Astrocyte of the hippocampus (primary cell): ENCODE measurements at regions not wholly inside any gene's neighbourhood (a gene's known extent, or its start where the extent isn't known, plus 50 kb on each side); places are given as distances from the start of the nearest gene placed in this dataset.

Experiments
- DNase-seq: peaks from one replicate; pipeline ENCODE4 v3.0.0; 2011; ENCODE audit warnings: low read depth, low spot score

- DNase-seq: no peak
Measured at GRCh38 chr1:239593527-239593926, 207.2 kb downstream of the CHRM3 start.

- DNase-seq: no peak
Measured at GRCh38 chr1:239600588-239600987, 214.2 kb downstream of the CHRM3 start.

DNA sequence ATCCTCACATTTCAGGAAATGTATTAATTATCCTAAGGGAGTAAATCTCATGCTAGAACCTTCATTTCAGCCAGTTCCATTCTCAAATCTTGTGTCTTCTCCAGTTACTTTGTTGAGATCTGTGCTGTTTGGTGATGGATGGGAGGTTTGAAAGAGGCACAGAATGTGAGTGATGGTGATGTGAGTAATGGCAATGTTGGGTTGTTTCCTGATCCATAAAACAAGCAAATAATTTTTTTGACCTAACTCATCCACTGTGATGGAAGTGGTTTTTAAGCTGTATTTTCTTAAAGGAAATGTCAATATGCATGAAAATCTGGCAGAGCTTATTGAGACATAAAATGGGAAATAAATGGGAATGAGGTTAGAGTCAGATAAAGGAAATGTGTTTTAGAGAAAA, 214.7 kb downstream of the CHRM3 start:
- no peak for DNase-seq

- no peak for DNase-seq
Measured at GRCh38 chr1:239603530-239603929, 217.2 kb downstream of the CHRM3 start.

DNA sequence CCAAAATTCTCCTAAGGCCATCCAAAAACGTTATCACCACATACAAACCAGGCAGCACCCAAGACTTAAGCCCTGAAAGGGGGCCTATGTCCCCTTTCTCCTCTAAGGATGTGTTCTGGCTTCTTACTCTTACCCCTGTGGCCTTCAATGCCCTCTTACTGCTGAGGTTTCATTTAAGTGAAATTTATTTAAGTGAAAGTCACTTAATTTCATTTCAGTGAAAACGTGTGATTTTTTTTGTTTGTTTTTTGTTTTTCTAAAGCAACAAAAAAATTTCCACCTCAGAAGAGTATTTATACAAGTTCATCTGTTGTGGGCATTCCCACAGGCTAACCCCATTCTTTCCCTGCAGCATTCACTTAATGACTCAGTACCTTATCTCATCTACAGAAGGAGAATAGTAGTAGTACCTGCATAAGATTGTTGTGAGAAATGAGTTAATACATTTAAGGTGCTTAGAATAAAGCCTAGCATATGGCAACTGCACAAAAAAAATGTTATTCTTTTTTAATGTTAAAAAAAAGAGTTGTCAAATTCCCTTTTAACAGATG, 220.6 kb downstream of the CHRM3 start:
- DNase-seq: peak; percentile 11

DNA sequence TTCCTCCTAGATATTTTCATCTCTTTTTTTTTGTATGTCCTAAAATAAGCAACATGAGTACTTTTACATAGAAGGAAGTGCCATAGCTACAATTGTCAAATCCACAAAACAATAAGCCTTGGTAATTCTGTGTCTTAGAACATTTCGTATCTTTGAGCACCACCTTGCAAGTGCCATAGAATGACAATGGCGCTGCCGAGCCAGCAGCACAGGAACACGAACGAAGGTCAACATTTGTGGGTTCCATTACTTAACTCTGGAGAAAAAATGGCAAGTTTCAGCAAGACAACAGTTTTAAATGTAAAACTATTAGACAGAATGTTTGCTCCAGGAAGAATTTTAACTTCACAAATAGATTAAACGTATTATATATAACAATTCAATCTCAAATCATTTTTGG, 222.1 kb downstream of the CHRM3 start:
- no peak for DNase-seq

GRCh38 chr1:239612379-239612778, 226.0 kb downstream of the CHRM3 start:
- no peak for DNase-seq

DNA sequence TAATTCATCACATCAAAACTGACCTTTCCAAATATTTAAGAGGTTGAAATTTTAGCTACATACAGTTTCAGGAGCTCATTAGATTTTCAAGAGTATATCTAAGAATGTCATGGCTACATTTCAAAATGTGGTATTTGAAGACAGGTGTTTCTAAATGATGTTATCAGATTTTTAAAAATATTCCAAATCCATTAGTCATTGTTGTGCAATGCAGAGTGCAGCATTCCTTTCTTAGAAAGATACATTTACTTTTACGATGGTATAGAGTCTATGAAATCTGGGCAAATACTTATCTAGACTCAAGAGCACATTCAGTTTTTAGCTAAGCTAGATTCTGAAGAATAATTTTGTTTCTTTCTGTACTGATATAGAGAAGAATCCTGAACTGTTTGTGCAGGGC, 230.3 kb downstream of the CHRM3 start:
- no peak for DNase-seq

DNA sequence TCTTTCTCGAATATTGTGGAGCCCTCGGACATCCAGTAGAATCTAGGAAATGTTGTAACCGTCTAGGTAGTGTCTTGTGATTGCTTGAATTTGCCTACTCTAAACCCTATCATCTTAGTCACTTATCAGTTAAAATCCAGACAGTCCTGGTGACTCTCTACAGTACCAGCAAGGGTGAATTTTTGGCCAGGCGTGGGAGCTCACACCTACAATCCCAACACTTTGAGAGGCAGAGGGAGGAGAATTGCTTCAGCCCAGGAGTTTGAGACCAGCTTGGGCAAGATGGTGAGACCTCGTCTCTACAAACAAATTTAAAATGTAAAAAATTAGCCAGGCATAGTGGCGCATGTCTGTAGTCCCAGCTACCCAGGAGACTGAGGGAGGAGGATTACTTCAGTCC, 230.9 kb downstream of the CHRM3 start:
- no peak for DNase-seq

- no peak for DNase-seq
Measured at GRCh38 chr1:239617731-239618130, 231.4 kb downstream of the CHRM3 start.

DNA sequence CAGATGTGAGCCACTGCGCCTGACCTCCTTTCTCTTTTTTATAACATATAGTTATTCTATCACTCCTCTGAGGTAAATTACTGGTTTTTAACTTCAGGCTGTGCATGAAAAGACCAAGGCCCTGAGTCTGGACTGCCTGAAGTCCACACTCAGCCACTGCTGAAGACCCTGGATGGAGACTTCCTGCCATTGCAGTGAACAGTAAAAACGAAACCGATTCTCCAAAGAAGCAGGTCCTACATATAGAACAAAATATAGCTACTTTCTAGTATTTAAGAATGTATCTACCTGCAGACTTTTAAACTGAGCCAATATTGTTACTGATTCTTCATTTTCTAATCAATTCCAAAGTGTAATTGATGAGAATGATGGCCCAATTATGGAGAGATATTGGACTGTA, 232.8 kb downstream of the CHRM3 start:
- DNase-seq: no peak

DNA sequence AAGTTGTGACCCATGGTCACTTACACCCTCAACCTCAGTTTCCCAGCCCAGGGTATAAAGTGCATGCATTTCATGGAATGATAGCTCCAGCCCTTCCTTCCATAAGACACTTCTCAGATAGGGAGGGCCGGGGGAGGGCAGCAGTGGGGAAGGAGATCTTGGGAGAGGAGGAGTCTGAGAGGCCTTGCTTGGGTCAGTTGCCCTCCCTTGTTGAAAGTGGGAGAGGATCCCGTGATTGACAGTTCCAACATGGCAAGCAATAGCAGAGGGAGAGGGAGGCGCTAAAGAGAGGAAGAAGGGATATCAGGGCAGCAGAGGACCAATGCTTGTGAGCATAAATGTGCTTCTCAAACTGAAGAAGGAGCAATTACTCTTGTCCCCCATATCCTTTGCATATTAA, 244.4 kb downstream of the CHRM3 start:
- no peak for DNase-seq

DNA sequence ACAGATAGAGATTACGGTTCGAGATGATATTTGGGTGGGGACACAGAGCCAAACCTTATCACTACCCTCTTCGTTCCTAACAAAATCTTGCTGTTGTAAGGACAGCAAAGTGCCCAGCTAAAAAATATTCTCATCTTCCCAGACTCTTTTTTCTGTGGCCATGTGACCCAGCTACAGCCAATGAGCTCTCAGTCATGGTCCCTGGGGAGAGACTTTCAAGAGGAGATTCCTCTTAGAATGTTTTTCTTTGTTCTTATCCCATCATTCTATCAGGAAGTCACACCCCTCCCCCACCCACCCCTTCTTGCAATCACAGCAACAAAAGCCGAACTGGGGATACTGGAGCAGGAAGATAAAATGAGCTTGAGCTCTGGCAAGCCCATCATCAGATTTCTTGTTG, 247.1 kb downstream of the CHRM3 start:
- DNase-seq: no peak

DNA sequence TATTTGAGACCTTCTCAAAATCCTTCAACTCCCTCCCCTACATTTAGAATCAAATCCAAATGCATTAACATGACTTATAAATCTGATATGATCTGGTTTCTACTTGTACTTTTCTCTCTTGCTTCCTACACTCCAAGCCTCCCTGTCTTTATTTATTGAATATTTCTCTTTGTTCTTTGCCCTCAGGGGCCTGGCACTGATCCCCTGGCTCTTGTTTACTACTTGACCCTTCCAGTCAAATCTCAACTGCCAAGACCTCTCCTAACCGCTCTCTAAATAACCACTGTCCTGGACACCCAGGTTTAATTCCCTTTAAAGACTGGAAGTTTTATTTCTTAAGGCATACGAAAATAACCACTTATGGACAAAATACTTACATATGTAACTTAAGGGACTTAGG, 248.9 kb downstream of the CHRM3 start:
- no peak for DNase-seq

- no peak for DNase-seq
Measured at GRCh38 chr1:239636347-239636746, 250.0 kb downstream of the CHRM3 start.

GRCh38 chr1:239644604-239645003, 258.2 kb downstream of the CHRM3 start:
- no peak for DNase-seq

DNA sequence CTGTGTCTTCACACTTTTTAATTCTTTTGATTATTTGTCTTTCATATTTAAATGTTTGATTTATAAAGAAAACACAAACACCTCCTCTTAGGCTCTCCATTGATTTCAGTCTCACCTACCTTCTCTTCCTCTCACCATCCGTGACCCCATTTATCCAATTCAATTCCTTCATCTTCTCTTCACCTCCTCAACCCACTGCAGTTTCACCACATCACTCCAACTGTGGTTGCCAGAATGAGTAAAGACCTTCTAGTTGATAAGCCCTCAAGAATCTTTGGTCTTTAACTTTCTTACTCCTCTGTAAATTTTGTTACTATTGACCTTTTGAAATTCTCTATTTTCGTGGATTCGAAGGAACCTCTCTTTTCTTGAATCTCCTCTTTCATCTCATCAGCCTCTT, 260.7 kb downstream of the CHRM3 start:
- DNase-seq: no peak

GRCh38 chr1:239647964-239648632, 261.7 kb downstream of the CHRM3 start:
- no peak for DNase-seq

DNA sequence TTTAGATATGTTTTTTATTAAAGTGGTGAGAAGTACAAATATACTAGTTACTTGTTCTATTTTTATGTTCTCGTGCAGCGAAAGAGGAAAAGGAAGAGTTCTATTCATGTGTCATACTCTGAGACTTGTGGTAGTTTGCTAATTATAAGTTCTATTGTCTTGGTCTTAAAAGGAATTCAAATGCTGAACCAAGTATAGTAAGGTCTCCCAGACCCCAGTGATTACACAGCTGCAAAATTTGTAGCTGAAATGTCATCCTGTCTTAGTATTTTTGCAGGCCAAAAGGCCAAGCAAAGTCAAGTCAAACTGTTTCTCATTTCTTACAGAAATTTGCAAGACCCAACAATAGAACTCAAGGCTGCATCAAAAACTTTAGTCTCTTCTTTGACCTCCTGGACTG, 268.7 kb downstream of the CHRM3 start:
- DNase-seq: no peak

GRCh38 chr1:239657291-239657690, 270.9 kb downstream of the CHRM3 start:
- no peak for DNase-seq

GRCh38 chr1:239662950-239663349, 276.6 kb downstream of the CHRM3 start:
- DNase-seq: no peak

GRCh38 chr1:239672256-239672655, 285.9 kb downstream of the CHRM3 start:
- DNase-seq: no peak

GRCh38 chr1:239675735-239676134, 289.4 kb downstream of the CHRM3 start:
- DNase-seq: no peak
